CMK (cell line): ENCODE measurements at regions not wholly inside any gene's neighbourhood (a gene's known extent, or its start where the extent isn't known, plus 50 kb on each side); places are given as distances from the start of the nearest gene placed in this dataset.

ENCODE experiments used
- DNase-seq: peaks from one replicate; pipeline ENCODE4 v3.0.0-alpha.2; 2010; ENCODE audit warnings: low read depth

DNA sequence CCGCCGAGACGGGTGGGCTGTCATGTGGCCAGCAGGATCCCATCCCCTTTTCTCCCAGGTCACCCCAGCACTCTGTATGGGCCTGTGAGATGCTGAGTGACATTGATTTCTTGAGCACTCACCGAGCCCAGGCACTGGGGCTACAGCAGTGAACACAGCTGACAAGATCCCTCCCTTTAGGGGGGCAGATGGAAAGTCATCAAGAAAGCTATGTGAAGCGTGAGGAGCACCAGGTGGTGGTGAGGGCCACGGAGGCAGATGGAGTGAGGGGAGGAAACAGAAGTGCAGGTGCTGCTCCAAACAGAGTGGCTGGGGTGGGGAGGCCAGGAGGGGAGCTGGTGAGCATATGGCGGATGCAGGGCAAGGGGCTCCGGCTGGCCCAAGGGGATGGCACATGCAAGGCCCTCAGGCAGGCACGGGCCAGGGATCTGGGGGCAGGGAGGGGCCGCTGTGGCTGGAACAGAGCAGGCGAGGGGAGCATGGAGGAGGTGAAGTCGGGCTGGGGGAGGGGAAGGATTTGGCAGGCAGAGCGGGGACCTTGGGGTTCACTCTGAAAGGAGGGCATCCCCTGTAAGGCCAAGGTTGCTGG lies 184.0 kb downstream of the BMP7 start:
- DNase-seq = no peak

DNA sequence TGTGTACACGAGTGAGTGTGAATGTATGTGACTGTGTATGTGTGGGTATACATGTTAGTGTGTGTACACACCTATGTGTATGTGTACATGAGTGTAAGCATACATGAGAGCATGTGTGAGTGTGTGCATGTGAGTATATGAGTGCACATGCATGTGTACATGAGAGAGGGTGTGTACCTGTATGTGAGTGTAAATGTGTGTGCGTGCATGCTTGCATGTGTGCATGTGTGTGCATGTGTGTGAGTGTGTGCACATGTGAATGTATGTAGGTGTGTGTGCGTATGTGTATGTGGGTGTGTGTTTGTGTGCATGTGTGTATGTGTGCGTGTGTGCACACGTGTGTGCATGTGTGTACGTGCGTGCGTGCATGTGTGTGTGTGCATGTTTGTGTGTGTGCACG lies 183.4 kb downstream of the BMP7 start:
- no peak for DNase-seq

DNA sequence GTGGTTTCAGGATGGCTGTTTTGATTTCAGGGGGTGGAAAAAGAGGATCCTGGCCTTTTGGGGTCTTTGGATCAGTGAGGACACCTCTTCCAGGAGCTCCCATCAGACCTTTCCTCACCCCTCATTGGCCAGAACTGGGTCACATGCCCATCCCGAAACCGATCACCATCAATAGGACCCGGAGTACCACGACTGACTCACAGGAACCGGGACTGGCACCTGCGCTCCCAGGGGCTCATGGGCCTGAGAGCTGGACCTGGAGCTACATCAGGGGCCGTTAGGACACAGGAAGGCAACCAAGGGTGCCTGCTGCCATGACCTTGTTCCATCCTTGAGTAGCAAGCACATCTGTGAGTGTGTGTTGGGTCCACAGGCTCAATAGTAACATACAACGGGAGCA lies 180.4 kb downstream of the BMP7 start:
- no peak for DNase-seq

DNA sequence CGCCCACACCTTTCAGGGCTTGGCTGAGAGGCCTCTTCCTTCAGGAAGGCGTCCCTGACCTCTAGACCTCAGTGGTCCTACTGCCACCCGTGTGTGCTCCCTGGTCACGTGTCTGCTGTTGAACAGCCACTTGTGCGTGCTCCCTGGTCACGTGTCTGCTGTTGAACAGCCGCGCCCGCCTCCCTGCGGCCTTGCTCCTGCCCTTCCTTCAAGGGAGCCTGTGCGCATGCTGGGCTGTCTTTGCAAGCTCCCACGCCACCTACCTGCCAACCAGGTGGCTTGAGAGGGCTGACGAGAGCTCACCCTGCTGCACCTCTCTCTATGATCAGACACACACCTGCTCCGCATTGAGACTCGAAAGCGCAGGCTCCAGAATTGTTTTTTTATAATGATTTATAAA lies 179.3 kb downstream of the BMP7 start:
- DNase-seq = no peak

DNA sequence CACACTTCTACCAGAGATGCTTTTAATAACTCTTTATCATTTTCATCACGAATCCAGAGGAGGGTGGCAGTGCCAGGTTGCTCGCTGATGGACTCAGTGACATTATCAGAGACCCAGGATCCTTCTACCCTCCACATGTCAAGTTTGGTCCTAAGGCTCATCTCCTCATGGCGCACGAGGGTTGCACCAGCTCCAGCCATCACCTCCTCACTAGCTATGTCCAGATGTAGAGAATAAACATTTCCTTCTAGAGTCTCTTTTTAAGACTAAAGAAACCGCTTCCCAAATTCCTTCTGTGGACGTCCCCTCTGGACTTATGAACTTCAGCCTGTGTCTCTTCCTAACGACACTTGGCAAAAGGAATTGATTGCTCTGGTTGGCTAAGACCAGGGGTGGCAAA lies 178.7 kb downstream of the BMP7 start:
- DNase-seq = no peak

DNA sequence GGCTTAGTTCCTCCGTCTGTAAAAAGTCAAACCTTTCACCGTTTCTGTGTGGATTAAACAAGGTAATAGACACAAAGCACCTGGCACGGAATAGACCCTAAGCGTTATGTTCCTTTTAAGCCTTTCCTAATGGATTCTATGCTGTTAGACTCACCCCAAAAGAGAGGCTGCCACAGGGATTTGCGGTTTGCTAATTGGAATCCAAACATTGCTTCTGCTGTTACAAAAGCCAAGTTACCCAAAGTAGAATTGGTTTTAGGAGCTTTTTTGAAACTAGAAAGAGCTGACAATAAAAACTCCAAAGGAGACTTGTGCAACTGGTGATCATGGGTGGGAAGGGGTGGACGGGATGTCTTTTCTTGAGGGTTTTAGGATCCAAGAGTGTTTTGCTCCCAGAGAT lies 178.0 kb downstream of the BMP7 start:
- no peak for DNase-seq

DNA sequence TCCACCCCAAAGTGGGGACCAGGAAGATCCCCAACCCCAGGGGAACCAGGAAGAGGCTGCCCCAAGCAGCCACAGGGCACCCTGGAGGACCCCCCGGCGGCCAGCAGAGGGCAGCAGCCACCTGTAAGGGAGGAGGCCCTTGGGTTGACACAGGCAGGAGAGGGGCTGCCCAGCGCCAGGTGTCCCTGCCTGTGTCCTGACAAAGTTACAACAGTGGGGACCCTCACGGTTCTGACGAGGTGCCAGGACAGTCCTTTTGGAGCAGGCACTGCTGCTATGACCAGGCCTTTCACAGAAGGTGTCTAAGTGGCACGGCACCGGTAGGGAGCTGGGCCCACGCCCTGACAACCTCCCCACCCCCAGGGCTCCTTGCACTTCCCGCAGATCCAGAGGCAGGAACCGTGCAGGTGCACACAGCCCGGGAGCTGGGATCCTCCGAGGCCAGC lies 176.7 kb downstream of the BMP7 start:
- peak; percentile 12 for DNase-seq

DNA sequence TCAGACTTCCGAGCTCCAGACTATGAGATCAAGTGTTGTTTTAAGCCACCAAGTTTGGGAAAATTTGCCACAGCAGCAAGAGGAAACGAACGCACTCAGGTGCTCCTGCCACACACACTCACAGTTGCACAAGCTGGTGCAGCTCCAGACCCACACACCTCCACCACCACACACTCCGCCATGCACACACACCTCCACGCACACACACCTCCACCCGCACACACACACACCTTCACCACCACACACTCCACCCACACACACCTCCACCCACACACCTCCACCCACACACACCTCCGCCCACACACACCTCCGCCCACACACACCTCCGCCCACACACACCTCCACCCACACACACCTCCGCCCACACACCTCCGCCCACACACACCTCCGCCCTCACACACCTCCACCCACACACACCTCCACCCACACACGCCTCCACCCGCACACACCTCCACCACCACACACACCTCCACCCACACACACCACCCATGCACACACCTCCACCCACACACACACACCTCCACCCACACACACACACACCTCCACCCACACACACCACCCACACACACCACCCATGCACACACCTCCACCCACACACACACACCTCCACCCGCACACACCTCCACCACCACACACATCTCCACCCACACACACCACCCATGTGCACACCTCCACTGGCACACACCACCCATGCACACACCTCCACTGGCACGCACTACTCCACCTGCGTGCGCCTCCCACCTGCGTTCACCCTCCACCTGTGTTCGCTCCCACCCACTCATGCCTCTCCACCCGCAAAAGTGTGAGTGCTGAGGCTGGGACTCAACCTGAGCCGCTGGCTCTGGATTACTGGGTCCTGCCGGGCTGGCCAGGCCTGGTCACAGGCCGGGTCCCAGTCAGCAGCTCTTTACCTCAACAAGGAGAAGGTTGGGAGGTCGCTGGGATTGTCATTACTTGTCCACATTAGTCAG lies 175.6 kb downstream of the BMP7 start:
- no peak for DNase-seq

DNA sequence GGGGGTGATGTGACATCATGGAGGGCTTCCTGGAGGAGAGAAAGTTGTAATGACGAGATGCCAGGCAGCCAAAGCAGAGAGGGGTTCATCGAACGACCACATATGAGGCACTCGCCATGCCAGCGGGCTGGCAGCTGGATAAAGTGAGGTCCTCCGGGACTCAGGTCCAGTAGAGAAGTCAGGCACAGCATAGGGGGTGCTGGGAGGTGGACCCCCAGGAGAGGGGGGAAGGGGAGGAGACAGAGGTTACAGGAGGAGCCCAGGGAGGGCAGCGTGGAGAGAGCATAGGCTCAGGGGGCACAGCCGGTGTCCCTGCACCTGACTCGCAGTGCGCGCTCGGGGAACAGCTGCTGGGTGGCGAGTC lies 174.7 kb downstream of the BMP7 start:
- DNase-seq = no peak

DNA sequence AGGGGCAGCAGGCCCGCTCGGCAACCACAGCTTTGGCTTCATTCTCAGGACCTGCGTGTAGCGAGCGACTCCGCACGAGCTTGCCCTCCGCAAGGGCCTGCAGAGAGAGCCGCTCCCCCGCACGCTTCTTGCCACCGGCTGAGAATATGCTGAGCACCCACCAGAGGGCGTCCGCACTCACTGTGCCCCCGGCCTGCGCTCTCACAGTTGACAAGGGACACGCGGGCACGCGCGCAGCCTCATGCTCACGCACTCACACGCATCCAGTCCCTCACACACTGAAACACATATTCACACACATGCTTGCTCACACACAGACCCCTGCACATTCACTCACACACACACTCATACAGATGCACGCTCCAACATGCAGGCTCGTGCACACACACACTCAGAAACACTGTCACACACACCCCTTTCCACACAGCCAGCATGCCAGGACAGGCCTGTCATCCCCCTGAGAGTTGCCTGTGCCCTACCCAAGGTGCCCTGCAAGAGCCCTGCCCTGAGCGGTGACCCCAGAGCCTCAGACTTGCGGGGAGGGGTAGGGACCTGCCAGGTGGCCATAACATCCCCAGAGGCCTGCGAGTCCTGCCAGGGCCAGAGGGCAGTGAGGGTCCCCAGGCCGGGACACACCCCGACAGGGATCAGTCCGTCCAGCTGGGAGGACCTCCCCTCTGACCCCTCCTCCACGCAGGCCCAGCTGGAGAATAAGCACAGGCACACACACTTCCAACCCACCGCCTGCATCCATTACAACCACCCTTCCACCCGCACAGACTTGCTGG lies 174.1 kb downstream of the BMP7 start:
- peak; percentile 32 for DNase-seq

DNA sequence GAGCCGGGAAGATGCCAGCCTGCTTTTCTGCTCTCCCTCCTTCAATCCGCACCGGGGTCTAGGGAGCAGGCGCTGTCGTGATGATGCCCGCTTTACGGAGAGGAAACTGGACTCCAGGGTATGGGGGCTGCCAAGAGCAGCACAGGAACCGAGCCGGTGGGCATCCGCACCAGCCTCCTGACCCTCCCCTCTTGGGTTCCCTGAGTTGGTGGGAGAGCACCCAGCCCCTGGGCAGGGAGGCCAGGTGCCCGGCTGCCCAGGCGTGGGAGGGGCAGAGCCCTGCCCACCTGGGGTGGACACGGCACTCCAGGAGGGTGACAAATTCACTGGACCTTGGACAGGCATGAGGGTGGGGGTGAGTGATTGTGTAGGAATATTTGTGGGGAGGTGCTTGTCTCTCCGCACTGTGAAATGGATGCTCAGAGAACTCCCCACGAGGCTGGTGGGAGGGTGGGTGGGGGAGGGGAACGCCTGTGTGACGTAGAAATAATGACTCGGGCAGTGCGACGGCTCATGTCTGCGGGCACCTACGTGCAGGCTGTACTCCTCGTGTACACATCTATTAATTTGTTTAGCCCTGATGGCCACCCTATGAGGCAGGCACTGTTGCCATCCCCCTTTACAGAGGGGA lies 173.4 kb downstream of the BMP7 start:
- no peak for DNase-seq

DNA sequence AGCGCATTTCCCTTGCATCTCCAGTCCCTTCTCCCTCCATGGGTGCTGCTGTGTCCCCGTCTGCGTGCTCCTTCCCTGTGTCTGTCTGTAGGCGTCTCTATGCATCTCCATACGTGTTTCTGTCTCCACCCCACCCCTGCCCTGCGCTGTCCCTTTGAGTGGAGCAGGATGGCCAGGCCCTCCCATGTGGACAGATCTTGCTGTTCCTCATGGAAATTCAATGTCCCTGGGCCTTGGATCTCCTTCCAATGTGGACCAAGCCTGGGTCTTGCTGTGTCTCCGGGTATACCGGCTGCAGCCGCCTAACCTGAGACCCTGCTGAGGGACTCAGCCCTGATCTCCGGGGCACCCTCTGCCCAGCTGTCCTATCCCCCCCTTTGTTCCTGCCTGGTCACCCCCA lies 172.7 kb downstream of the BMP7 start:
- DNase-seq = no peak

DNA sequence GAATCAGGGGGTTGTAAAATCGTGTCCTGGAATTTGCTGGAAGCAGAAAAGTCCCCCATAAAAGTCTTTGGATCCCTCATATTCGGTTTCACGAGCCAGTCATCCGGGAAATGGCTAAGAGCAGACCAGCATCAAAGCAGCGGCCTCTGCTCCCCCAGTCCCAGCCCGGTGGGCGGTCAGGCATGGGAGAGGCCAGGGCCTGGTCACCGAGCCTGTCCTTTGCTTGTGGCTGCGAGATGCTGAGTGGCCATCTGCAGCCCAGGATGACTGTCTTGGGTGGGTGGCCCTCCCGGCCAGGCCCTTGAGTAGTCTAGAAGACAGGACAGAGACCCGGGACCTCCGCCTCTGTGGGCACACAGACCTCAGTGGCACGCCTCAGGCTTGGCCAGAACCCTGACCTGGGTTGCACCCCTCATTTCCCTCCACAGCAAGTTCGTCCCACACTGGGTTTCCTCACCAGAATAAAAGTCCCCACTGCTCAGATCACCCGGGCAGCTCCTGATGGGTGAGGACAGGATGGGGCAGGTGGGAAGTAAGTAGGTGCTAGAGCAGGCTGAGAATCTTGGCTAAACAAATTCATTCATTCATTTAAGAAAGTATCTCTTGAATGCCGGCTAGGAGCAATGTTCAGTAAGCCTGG lies 172.1 kb downstream of the BMP7 start:
- no peak for DNase-seq

DNA sequence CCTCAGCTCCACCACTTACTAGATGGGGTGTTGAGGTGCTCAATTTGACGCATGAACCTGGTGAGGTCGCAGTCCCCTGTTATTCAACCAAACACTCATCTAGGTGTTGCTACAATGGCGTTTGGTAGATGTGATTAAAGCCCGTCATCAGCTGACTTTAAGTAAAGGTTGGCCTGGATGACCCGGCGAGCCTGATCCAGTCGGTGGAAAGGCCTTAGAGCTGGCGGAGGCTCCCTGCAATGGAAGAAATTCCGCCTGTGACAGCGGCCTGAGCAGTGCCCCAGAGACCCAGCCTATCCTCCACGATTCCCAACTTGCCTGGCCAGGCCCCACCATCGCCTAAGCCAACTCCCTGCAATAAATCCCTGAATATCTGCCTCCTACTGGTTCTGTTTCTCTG lies 171.4 kb downstream of the BMP7 start:
- no peak for DNase-seq

DNA sequence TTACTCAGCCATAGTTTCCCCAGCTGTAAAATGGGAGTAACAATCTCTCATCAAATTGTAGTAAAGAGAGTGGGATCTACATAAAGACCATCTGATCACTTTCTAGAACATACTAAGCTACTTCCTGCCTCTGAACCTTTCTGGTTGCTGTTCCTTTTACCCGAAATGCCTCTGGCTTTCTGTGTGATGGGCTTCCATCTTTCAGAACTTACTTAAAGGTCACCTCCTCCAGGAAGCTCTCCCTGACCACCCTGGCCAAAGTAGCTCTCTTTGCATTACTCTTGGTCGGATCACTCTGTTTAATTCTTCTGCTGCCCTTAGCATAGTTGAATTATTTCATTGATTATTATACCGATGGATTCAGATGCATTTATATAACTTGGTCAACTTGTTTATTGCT lies 171.0 kb downstream of the BMP7 start:
- no peak for DNase-seq

DNA sequence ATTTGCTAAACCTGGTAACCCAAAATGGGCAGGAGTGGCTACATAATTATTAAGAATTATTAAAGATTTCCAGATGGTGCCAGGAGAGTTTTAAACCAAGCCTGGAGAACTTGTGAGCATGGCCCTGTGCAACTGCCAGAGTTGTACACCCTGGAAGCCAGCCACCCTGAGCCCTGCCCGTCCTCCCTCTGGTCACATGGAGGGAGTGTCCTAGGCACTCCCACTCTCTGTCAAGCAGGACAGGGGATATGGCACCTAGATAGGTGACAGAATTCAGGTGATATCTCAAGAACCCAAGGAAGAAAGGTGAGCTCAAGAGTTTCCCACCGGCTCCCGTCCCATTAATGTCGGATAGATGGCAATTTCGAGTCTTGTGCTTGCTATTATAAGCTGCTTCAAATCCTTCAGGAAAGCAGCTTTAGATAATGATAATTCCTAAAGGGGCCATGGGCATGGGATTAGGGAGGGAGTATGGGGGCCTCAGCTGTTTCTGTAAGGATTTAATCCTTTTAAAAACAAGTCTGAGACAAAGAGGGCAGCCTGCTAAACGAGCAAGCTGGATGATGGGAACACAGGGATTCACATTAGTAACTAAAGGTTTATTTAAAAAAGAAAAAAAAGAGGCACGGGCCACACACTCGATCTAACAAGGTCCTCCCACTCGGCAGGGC lies 169.1 kb downstream of the BMP7 start:
- DNase-seq = no peak

DNA sequence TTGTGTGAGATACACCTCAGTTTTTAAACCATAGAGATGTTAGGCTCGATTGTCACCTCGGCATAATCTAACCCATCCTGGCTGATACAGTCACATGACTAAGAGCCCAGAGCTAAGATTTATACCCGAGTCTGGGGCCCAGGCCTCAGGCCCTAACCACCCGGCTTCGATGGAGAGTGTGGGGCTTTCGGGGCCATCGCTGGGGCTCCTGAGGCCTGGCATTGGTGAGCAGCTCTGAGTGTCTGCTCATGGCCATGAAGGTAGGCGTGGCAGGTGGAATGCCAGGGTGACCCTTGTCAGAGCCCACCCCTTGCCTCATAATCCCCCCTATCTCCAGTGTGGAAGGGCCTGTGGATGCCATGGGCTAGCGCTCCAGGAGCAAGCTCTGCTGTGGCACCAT lies 164.3 kb downstream of the BMP7 start:
- DNase-seq = no peak

DNA sequence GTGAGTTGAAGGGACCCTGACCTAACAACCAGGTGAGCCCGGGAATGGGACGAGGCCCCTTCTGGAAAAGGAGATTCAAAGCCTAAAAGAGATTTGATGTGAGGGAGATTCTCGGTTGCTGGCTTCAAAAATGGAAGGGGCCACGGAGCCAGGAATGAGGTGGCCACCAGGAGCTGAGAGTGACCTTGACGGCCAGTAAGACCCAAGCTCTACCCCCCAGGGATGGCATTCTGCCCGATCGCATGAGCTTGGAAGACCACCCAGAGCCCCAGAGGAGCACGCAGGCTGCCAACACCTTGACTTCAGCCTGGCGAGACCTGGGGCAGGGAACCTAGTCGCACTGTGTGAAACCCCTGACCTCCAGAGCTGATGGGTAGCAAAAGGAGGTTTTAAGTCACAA lies 163.9 kb downstream of the BMP7 start:
- DNase-seq = no peak

DNA sequence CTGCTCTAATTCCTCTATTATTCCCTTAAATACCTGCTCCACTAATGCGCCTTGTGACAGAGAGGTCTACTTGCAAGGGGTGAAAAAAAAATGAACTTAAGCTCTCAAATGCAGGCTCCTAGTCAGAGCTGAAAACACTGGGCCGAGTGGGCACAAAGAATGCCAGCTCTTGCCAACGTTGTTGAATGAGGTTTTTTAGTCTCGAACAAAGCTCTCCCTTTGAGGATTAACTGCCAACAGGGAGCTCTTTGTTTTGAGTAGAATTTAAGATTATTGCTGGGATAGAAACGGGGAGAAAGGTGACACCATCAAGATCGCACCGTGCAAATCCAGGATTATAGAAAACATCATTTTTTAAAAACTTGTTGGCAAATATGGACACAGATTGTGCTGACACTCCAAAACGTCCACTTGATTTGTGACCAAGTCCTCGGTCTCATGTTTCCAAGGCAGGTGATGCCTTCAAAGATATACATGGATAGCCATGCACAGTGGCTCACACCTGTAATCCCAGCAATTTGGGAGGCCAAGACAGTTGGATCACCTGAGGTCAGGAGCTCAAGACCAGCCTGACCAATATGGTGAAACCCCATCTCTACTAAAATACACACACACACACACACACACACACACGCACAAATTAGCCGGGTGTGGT lies 163.2 kb downstream of the BMP7 start:
- DNase-seq = no peak

DNA sequence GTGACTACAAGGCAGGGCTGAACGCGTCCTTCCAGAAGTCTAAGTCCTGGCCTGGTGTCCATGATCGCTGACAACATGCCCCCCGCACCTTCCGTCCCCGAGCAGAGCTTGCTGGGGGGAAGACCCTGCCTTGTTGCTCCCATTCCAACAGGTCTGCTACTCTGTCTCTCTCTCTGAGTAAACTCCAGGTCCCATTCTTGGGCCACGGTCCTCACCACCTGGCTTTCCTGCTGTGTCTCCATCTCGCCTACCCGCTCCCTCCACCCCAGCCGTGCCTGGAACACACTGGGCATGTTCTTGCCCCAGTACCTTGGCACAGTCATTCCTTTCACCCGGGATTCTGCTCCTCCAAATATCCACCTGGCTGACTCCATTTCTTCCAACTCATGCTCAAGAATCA lies 162.3 kb downstream of the BMP7 start:
- DNase-seq = no peak

DNA sequence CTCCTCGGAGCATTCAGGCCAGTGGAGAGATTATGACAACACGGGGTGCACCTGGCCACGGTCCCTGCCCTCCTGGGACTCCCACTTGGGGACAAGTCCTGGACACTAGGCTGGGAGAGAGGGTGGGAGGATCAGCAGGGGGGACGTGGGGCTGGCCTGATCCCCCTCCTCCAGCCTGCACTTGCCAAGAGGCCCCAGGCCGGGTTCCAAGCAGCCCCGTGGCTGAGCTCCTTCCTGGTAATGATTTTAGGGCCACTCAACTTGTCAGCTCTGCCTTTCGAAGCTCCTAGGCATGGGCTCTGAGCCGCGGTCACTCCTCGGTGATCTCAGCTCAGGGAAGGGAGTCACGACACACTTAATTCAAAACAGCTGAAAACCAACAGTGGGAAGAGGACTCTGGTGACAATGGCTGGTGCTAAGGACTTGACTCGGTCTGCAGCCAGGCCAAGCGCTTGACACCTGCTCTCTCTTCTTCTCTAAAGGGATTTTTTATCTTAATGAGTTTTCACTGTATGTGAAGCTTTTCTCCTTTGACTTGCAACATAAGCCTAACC lies 161.7 kb downstream of the BMP7 start:
- DNase-seq = no peak
